HG03439 (cell line): ENCODE measurements at regions not wholly inside any gene's neighbourhood (a gene's known extent, or its start where the extent isn't known, plus 50 kb on each side); places are given as distances from the start of the nearest gene placed in this dataset.
"Not testable (repeated sequence)": the region's sequence is repeated elsewhere in the genome, so short reads cannot be mapped to it uniquely, and the experiment has no call there.

Experiments
- ATAC-seq: cut with Tn5 transposase; IDR thresholded peaks from one replicate; pipeline ENCODE4 v1.9.1; 2021; ENCODE audit warnings: mild to moderate bottlenecking, moderate library complexity; ENCODE audit not compliant: unreplicated experiment

GRCh38 chr3:35413483-35413882 is 225.8 kb upstream of the ARPP21 start:
- ATAC-seq = no peak

GRCh38 chr3:35417080-35417479 is 222.2 kb upstream of the ARPP21 start:
- no peak for ATAC-seq

GRCh38 chr3:35422101-35422500 is 217.2 kb upstream of the ARPP21 start:
- ATAC-seq = no peak

GRCh38 chr3:35422836-35423601 is 216.3 kb upstream of the ARPP21 start:
- ATAC-seq = no peak

DNA sequence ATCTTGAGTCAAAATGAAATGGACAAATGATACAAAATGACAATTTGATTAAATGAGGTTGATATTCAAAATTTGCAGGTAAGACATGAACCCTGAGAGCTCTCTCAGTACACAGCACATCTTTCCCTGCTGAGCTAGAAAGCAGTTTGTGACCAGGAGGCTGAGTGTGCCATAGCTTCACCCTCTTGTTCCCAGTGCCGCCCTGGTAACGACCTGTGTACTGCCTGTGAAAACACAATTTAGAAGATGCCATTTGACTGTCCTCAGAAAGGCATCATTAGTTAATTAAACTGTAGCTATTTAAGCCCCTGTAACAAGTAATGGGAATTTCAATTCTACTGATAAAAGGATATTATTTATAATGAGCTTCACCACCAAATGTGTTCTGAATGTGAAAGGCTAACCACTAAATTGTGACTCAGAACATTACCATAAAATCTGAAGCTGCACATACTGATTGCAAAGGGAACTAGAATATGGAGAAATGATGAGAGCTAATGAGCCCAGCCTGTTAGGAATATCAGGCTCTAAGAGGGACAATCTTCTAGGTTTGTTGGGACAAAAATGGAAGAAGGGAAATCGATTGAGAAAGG is 212.9 kb upstream of the ARPP21 start:
- ATAC-seq = no peak

DNA sequence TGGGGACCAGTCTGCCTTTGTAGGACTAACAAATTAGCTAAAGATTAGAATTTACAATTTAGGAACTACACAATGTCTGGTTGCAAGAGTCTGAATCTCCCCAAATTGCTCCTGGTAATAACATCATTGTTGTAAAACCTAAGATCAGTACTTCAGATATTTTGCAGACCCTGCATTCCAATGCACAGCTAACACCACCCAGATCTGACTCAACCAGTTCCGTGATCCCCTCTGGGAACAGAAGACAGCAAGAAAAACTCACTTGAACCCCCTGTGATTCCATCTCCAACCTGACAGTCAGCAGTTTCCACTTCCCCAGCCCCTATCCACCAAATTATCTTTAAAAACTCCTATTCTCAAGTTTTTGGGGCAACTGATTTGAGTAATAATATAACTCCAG is 201.9 kb upstream of the ARPP21 start:
- no peak for ATAC-seq

DNA sequence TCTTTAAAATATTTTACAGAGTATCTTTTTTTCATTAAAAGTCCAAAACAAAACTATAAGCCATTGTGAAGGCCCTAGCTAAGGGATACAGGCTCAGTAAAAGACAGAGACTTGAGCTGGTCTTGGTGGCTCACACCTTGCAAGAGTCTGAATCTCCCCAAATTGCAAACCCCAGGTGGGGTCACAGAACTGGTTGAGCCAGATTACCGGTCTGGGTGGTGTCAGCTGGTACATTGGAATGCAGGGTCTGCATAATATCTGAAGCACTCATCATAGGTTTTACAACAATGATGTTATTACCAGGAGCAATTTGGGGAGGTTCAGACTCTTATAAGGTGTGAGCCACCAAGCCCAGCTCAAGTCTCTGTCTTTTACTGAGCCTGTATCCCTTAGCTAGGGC is 201.2 kb upstream of the ARPP21 start:
- ATAC-seq = no peak

GRCh38 chr3:35439663-35440062 is 199.7 kb upstream of the ARPP21 start:
- ATAC-seq = no peak

DNA sequence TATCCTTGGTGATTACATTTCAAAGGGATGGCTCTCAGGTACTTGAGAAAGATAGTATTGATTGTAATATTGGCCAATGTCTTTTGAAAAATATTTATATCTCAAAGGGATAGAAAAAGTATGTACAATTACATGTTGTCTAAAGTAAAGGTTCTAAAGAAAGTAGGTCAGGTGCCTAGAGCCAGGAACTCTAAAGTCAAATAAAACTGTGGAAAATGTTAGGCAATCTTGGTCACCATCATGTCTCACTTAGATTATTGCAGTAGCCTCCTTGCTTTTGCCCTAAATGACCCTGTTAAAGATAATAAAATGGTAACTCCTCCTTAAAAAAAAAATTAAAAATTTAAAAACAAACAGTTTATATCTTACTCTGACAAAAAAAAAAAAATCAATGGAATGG is 198.5 kb upstream of the ARPP21 start:
- ATAC-seq = no peak

GRCh38 chr3:35446896-35447295 is 192.4 kb upstream of the ARPP21 start:
- no peak for ATAC-seq

- no peak for ATAC-seq
These were observed 191.2 kb upstream of the ARPP21 start for GRCh38 chr3:35448121-35448520.

DNA sequence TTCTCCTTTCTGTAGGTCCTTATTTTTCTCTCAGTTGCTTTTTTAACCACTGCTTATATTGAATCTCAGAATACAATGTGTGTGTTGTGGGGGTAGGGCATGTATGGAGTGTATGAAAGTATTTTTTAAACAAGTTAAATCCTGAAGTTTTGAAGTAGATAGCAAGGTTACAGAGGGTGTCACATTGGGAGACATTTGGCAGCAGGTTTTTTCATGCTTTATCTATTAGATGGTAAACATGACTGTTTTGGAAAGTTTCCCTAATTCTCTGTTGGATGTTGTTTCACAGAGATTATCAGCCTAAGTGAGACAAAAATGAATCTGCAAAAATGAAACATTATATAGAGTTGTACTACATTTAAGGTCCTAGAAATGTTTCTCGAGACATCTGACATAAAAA is 190.6 kb upstream of the ARPP21 start:
- ATAC-seq = no peak

DNA sequence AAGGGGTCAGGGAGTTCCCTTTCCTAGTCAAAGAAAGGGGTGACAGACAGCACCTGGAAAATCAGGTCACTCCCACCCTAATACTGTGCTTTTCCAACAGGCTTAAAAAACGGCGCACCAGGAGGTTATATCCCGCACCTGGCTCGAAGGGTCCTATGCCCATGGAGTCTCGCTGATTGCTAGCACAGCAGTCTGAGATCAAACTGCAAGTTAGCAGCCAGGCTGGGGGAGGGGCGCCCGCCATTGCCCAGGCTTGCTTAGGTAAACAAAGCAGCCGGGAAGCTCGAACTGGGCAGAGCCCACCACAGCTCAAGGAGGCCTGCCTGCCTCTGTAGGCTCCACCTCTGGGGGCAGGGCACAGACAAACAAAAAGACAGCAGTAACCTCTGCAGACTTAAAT is 184.5 kb upstream of the ARPP21 start:
- not testable (repeated sequence) for ATAC-seq

GRCh38 chr3:35473956-35474355 is 165.4 kb upstream of the ARPP21 start:
- no peak for ATAC-seq

DNA sequence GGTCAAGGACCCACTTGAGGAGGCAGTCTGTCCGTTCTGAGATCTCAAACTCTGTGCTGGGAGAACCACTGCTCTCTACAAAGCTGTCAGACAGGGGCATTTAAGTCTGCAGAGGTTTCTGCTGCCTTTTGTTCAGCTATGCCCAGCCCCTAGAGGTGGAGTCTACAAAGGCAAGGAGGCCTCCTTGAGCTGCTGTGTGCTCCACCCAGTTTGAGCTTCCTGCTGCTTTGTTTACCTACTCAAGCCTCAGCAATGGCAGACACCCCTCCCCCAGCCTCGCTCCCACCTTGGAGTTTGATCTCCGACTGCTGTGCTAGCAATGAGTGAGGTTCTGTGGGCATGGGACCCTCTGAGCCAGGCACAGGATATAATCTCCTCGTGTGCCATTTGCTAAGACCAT is 156.8 kb upstream of the ARPP21 start:
- not testable (repeated sequence) for ATAC-seq

- ATAC-seq = no peak
These were observed 156.2 kb upstream of the ARPP21 start for GRCh38 chr3:35483131-35483530.

DNA sequence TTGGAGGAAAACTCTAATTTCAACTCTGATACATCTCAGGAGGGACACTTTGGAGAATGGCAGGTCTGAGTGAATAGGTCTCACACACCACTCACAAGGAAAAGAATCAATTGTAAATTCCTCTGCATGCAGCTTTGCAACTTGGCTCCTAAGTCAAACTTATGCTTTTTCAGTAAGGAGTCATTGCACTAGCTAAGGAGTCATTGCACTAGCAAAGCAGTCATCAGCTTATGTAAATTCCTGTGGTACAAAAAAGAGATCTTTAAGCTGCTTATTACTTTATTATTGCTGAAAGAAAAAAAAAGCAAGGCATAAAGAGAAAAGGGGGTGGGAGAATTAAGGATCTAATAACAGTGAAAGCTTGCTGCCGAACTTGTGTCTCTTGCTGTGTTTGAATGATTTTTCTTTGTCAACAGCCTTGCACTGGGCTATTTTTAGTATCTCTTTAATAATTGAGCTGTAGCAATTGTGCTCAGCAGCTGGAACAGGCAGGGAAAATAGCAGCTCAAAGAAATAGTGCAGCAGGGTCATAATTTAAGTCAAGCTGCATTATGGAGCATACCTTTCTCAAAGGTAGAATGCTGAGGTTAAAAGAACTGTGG is 154.3 kb upstream of the ARPP21 start:
- ATAC-seq = no peak

- no peak for ATAC-seq
These were observed 153.0 kb upstream of the ARPP21 start for GRCh38 chr3:35486295-35486694.

DNA sequence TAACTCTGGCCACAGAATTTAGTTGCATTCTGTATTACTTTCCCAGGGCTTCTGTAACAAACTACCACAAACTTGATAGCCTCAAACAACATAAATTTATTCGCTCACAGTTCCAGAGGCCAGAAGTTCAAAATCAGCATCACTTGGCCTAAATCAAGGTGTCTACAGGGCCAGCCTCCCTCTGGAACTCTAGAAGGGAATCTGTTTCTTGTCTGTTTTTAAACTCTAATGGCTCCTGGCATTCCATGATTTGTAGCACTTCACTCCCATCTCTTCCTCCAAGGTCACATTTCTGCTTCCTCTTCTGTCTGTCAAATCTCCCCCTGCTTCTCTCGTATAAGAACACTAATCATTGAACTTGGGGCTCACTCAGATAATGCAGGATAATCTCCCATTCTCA is 151.9 kb upstream of the ARPP21 start:
- ATAC-seq = no peak

- ATAC-seq = no peak
These were observed 150.8 kb upstream of the ARPP21 start for GRCh38 chr3:35488526-35488925.

- ATAC-seq = no peak
These were observed 146.5 kb upstream of the ARPP21 start for GRCh38 chr3:35492841-35493240.

DNA sequence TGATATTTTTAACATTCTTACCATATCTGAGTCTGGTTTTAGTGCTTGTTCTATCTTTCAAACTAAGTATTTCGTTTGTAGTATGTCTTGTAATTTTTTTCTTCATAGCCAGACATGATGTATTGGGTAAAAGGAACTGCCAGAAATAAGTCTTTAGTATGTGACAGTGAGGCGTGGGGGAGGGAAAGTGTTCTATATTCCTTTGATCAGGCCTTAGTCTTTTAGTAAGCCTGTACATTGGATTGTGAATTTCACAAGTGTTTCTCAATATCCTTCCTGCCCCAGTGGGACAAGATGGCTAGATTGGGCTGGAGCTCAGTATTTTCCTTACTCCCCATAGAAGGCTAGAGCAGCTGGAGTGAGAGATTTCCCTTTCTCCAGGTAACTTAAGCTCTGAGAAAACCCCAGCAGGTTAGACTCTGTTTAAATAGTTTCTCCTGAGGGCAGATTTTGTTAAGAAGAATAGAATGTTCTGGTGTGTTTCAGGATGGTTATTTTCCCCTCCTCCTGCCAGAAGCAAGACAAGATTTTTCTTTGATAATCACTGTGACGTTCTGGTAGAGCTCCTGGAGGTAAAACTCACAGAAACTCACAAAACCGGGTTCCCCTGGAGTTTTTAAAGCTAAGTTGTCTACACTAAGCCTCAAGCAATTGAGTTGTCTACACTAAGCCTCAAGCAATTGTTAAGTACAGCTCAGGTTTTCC is 140.7 kb upstream of the ARPP21 start:
- ATAC-seq = no peak
